H1 (cell line): ENCODE measurements at regions not wholly inside any gene's neighbourhood (a gene's known extent, or its start where the extent isn't known, plus 50 kb on each side); places are given as distances from the start of the nearest gene placed in this dataset.

Experiments
- CTCF ChIA-PET: fragments of 300-600 bp; sonication (Branson Sonifier 250); formaldehyde crosslinking; loops from one replicate; lab custom pipeline; 2021; ENCODE audit not compliant: partially characterized antibody; lab: Charles Lee
- POLR2A ChIA-PET: fragments of 300-600 bp; sonication (Branson Sonifier 250); formaldehyde crosslinking; loops from one replicate; lab custom pipeline; 2021; ENCODE audit warnings: inconsistent platforms; ENCODE audit not compliant: partially characterized antibody; lab: Charles Lee
- DNase-seq, 2 experiments: peaks; one replicate each; pipeline versions ENCODE4 v3.0.0 to v3.0.0-alpha.2; 2010 to 2022; ENCODE audit warnings: low spot score in 2 of 2, low read depth in 1 of 2, mixed read lengths in 1 of 2
- FAIRE-seq: peaks from 2 replicates; lab custom pipeline; 2011; peaks lifted over from hg19 to GRCh38; lab: Jason Lieb, UNC
- H2AFZ ChIP-seq: 2 replicates; pipeline ENCODE4 v1.8.1; 2012; ENCODE audit warnings: low read length, inconsistent platforms
- H2AK5ac ChIP-seq: 2 replicates; pipeline ENCODE4 v1.6.1; 2013; ENCODE audit warnings: low read depth, low read length
- H2BK120ac ChIP-seq: replicated peaks from 2 replicates; pipeline ENCODE3; 2013; ENCODE audit warnings: low read depth, low read length, inconsistent platforms
- H2BK12ac ChIP-seq: 2 replicates; pipeline ENCODE4 v1.6.1; 2013; ENCODE audit warnings: low read depth, low read length
- H2BK15ac ChIP-seq: 2 replicates; pipeline ENCODE4 v1.6.1; 2013; ENCODE audit warnings: low read length
- H2BK20ac ChIP-seq: 2 replicates; pipeline ENCODE4 v1.6.1; 2013; ENCODE audit warnings: low read length
- H2BK5ac ChIP-seq: 2 replicates; pipeline ENCODE4 v1.6.1; 2013; ENCODE audit warnings: low read depth, low read length
- H3K14ac ChIP-seq: 2 replicates; pipeline ENCODE4 v1.6.1; 2013; ENCODE audit warnings: inconsistent platforms; ENCODE audit not compliant: insufficient read length
- H3K18ac ChIP-seq: 2 replicates; pipeline ENCODE4 v1.6.1; 2013; ENCODE audit warnings: low read length; ENCODE audit errors: extremely low read depth
- H3K23ac ChIP-seq: 2 replicates; pipeline ENCODE4 v1.6.1; 2013; ENCODE audit warnings: inconsistent platforms; ENCODE audit not compliant: insufficient read length
- H3K23me2 ChIP-seq: 2 replicates; pipeline ENCODE4 v1.6.1; 2013; ENCODE audit warnings: low read depth, low read length
- H3K27ac ChIP-seq: 2 replicates; pipeline ENCODE4 v1.6.1; 2011; ENCODE audit warnings: low read depth, low read length, inconsistent platforms
- H3K27me3 ChIP-seq, 4 experiments: replicated peaks in 1 of 4; 1 replicate in 1 of 4; 2 replicates in 3 of 4; pipeline versions ENCODE4 v1.6.1 to v1.8.1; 2011 to 2013; ENCODE audit warnings: low read length in 3 of 4, mild to moderate bottlenecking in 3 of 4, inconsistent platforms in 2 of 4, mixed read lengths in 2 of 4, moderate library complexity in 1 of 4; ENCODE audit not compliant: control insufficient read depth in 3 of 4, insufficient read depth in 3 of 4; ENCODE audit errors: extremely low read depth in 1 of 4
- H3K36me3 ChIP-seq, 4 experiments: 2 replicates each; pipeline versions ENCODE4 v1.6.1 to v1.8.1; 2011 to 2013; ENCODE audit warnings: mild to moderate bottlenecking in 4 of 4, low read length in 3 of 4, moderate library complexity in 2 of 4, control low read depth in 1 of 4, inconsistent platforms in 1 of 4; ENCODE audit not compliant: insufficient read depth in 4 of 4, control insufficient read depth in 2 of 4
- H3K4ac ChIP-seq: replicated peaks from 2 replicates; pipeline ENCODE3; 2013; ENCODE audit warnings: low read length, low read depth, mixed read lengths, inconsistent platforms; ENCODE audit not compliant: insufficient read length
- H3K4me1 ChIP-seq, 4 experiments: replicated peaks in 1 of 4; 1 replicate in 1 of 4; 2 replicates in 3 of 4; pipeline versions ENCODE4 v1.6.1 to v1.8.1; 2011 to 2013; ENCODE audit warnings: low read length in 3 of 4, inconsistent platforms in 2 of 4, mixed read lengths in 1 of 4; ENCODE audit not compliant: insufficient read depth in 4 of 4, control insufficient read depth in 3 of 4
- H3K4me2 ChIP-seq, 2 experiments: 2 replicates each; pipeline versions ENCODE4 v1.6.1 to v1.8.1; 2011 to 2013; ENCODE audit warnings: low read depth in 2 of 2, low read length in 2 of 2, control low read depth in 1 of 2, inconsistent platforms in 1 of 2, mild to moderate bottlenecking in 1 of 2; ENCODE audit not compliant: insufficient read depth in 1 of 2
- H3K4me3 ChIP-seq, 4 experiments: fragments of 200-600, 300-600 bp in 1 of 4; sonication (generic), shearing (Covaris generic), sonication (Bioruptor Twin) in 1 of 4; 2 replicates each; pipeline versions ENCODE4 v1.5.1 to v1.8.1; 2011 to 2016; ENCODE audit warnings: low read length in 4 of 4, low read depth in 3 of 4, control low read depth in 2 of 4, inconsistent platforms in 2 of 4, mild to moderate bottlenecking in 2 of 4, mixed read lengths in 1 of 4, moderate library complexity in 1 of 4; ENCODE audit not compliant: insufficient read depth in 2 of 4; ENCODE audit errors: extremely low read depth in 1 of 4
- H3K56ac ChIP-seq: replicated peaks from 2 replicates; pipeline ENCODE3; 2013; ENCODE audit warnings: low read depth, mild to moderate bottlenecking, mixed read lengths, low read length, inconsistent platforms; ENCODE audit not compliant: insufficient read length
- H3K79me1 ChIP-seq: 2 replicates; pipeline ENCODE4 v1.6.1; 2013; ENCODE audit warnings: low read depth, low read length, control low read depth
- H3K79me2 ChIP-seq, 2 experiments: 2 replicates each; pipeline versions ENCODE4 v1.6.1 to v1.8.1; 2012 to 2013; ENCODE audit warnings: low read length in 2 of 2, mild to moderate bottlenecking in 2 of 2, inconsistent platforms in 1 of 2; ENCODE audit not compliant: insufficient read depth in 2 of 2, control insufficient read depth in 1 of 2
- H3K9ac ChIP-seq, 4 experiments: replicated peaks in 1 of 4; 1 replicate in 1 of 4; 2 replicates in 3 of 4; pipeline versions ENCODE4 v1.6.1 to v1.8.1; 2011 to 2013; ENCODE audit warnings: low read depth in 3 of 4, low read length in 3 of 4, control low read depth in 2 of 4, mild to moderate bottlenecking in 2 of 4, moderate library complexity in 2 of 4, inconsistent platforms in 1 of 4; ENCODE audit errors: extremely low read depth in 1 of 4
- H3K9me3 ChIP-seq, 2 experiments: 2 replicates each; pipeline versions ENCODE4 v1.6.1 to v1.8.1; 2012 to 2013; ENCODE audit warnings: mild to moderate bottlenecking in 2 of 2, moderate library complexity in 2 of 2, control low read depth in 1 of 2, inconsistent platforms in 1 of 2, low read depth in 1 of 2, low read length in 1 of 2, mixed read lengths in 1 of 2; ENCODE audit not compliant: insufficient read depth in 2 of 2
- H4K20me1 ChIP-seq, 2 experiments: replicated peaks in 1 of 2; 2 replicates each; pipeline versions ENCODE3 to v1.8.1; 2011 to 2013; ENCODE audit warnings: inconsistent platforms in 2 of 2, low read length in 2 of 2, mild to moderate bottlenecking in 1 of 2; ENCODE audit not compliant: insufficient read depth in 2 of 2, control insufficient read depth in 1 of 2
- H4K5ac ChIP-seq: 2 replicates; pipeline ENCODE4 v1.6.1; 2013; ENCODE audit warnings: low read length, low read depth, mixed read lengths, inconsistent platforms; ENCODE audit not compliant: insufficient read length
- H4K8ac ChIP-seq: 2 replicates; pipeline ENCODE4 v1.8.0; 2013; ENCODE audit warnings: mild to moderate bottlenecking, moderate library complexity, low read length, inconsistent platforms; ENCODE audit not compliant: insufficient read depth; ENCODE audit errors: extremely low read depth
- H4K91ac ChIP-seq: replicated peaks from 2 replicates; pipeline ENCODE3; 2013; ENCODE audit warnings: low read length, mixed read lengths, inconsistent platforms; ENCODE audit not compliant: insufficient read length
- CHD2 ChIP-seq: IDR thresholded peaks from 2 replicates; pipeline ENCODE4 v1.6.1; 2012; ENCODE audit warnings: low read length, improper control_type of control experiment
- CTBP2 ChIP-seq: IDR thresholded peaks from 2 replicates; pipeline ENCODE4 v1.7.0; 2011; ENCODE audit warnings: borderline replicate concordance, mild to moderate bottlenecking, moderate library complexity, mixed read lengths, low read length; ENCODE audit not compliant: insufficient read depth, insufficient read length
- EP300 ChIP-seq, 2 experiments: IDR thresholded peaks; 1 replicate in 1 of 2; 2 replicates in 1 of 2; pipeline ENCODE4 v1.6.1; 2011 to 2012; ENCODE audit warnings: low read depth in 2 of 2, low read length in 2 of 2, mild to moderate bottlenecking in 2 of 2, borderline replicate concordance in 1 of 2, inconsistent platforms in 1 of 2, moderate library complexity in 1 of 2
- JUND ChIP-seq: IDR thresholded peaks from 2 replicates; pipeline ENCODE4 v1.6.1; 2011; ENCODE audit warnings: mild to moderate bottlenecking, improper control_type of control experiment, low read length
- KDM4A ChIP-seq: IDR thresholded peaks from one replicate; pipeline ENCODE4 v1.7.1; 2012; ENCODE audit warnings: low read depth, mild to moderate bottlenecking, moderate library complexity, low read length, inconsistent platforms; ENCODE audit not compliant: severe bottlenecking
- POLR2AphosphoS5 ChIP-seq: IDR thresholded peaks from 2 replicates; pipeline ENCODE4 v1.6.1; 2011; ENCODE audit warnings: low read depth, low read length
- RNF2 ChIP-seq: fragments of 200-900, 300-1000 bp; sonication (generic); IDR thresholded peaks from 2 replicates; pipeline ENCODE4 v1.7.1; 2016; ENCODE audit warnings: borderline replicate concordance, low read depth, mild to moderate bottlenecking, antibody characterized with exemption, low read length; ENCODE audit not compliant: poor library complexity, severe bottlenecking; ENCODE audit errors: missing control alignments
- SAP30 ChIP-seq: fragments of 300-600 bp; sonication (generic); IDR thresholded peaks from 2 replicates; pipeline ENCODE4 v1.7.1; 2012; ENCODE audit warnings: low read length, moderate library complexity, mild to moderate bottlenecking, inconsistent platforms; ENCODE audit not compliant: insufficient read depth, insufficient replicate concordance
- SIX5 ChIP-seq: IDR thresholded peaks from 2 replicates; pipeline ENCODE4 v1.6.1; 2011; ENCODE audit warnings: mild to moderate bottlenecking, low read depth, low read length
- SP4 ChIP-seq: IDR thresholded peaks from 2 replicates; pipeline ENCODE4 v1.6.1; 2012; ENCODE audit warnings: low read length, inconsistent platforms
- WGBS, 2 experiments: shearing (Covaris generic) in 1 of 2; methylation state at CpG; one replicate each; pipeline versions ENCODE4 v1.1.6 to v1.1.7; 2013 to 2015; ENCODE audit warnings: low lambda C conversion rate in 2 of 2, mixed read lengths in 2 of 2, inconsistent platforms in 1 of 2, low coverage in 1 of 2, missing lambda C conversion rate in 1 of 2; ENCODE audit not compliant: insufficient replicate concordance in 2 of 2, insufficient coverage in 1 of 2, insufficient read length in 1 of 2; ENCODE audit errors: extremely low coverage in 1 of 2, missing lambda C conversion rate in 1 of 2; 5-methylcytosine and 5-hydroxymethylcytosine counted together
- TF ChIP-seq, protein P1 (sequence below), 3 experiments: IDR thresholded peaks; 1 replicate in 2 of 3; 2 replicates in 1 of 3; pipeline versions ENCODE4 v1.5.1 to v1.6.1; 2011; ENCODE audit warnings: low read length in 3 of 3, mild to moderate bottlenecking in 3 of 3, inconsistent platforms in 2 of 3, low read depth in 1 of 3, moderate library complexity in 1 of 3; ENCODE audit not compliant: insufficient read depth in 1 of 3; ENCODE audit errors: control extremely low read depth in 1 of 3

DNA sequence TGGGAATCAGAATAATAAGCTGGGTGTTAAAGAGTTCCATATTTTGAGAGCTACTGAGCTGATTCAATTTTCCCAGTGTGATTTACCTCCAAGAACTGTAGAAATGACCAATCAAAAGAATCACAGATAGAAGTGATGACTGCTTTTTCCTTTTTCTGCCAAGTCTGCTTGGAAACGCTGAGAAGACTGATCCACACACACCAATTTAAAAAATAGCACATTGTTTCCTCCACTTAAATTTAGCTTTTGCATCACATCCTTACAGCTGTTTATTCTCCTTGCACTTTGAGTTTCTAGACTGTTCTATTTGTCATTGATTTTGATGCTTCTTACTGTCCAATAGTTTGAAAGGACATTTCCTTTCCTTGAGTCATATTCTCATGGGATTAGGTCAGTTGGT lies 590.3 kb upstream of the CHAC2 start:
- H3K23me2 ChIP-seq = no peaks in the 10 kb centered on the region
- H3K56ac ChIP-seq = no peak overlapping the region
- H3K4me2 ChIP-seq = no peak overlapping the region
- H3K14ac ChIP-seq = no peak overlapping the region
- H3K9me3 ChIP-seq = no peaks in the 10 kb centered on the region
- no peak overlapping the region for H2BK20ac ChIP-seq
- ChIA-PET POLR2A (no interaction called here), CTCF (interaction anchor here (0.7 kb wide), 1 partner anchor 27 kb away, joined by 4 read pairs; no protein-coding TSS in a partner anchor)
- WGBS, 2 experiments = 91% methylated on average over 1 of the region's 1 CpG; no CpG with 5 or more reads in 1 of the 2 experiments
- H3K18ac ChIP-seq = no peak overlapping the region
- no peaks in the 10 kb centered on the region for H3K79me1 ChIP-seq
- no peak overlapping the region for H3K27ac ChIP-seq
- H2BK120ac ChIP-seq = no peak overlapping the region
- H3K4ac ChIP-seq = no peak overlapping the region
- H2AK5ac ChIP-seq = no peak overlapping the region
- H3K36me3 ChIP-seq = no peaks in the 10 kb centered on the region
- no peak overlapping the region for H3K23ac ChIP-seq
- H2BK5ac ChIP-seq = no peak overlapping the region
- H3K4me1 ChIP-seq = no peaks in the 10 kb centered on the region; a peak in 1 of 7 replicates
- FAIRE-seq = no peak
- H3K79me2 ChIP-seq = no peaks in the 10 kb centered on the region
- no peak overlapping the region for H4K5ac ChIP-seq
- no peaks in the 10 kb centered on the region for H3K27me3 ChIP-seq
- TF ChIP-seq JUND (no peak), RNF2 (no peak), SIX5 (no peak), SAP30 (no peak), EP300 (IDR thresholded peaks at IDR 0.05; ENCODE audit: borderline replicate concordance in 1 of 2, low read depth in 2 of 2, low read length in 2 of 2) (no peak), CHD2 (no peak), POLR2AphosphoS5 (no peak), SP4 (no peak), KDM4A (no peak), CTBP2 (no peak)
- TF ChIP-seq, protein P1, sequence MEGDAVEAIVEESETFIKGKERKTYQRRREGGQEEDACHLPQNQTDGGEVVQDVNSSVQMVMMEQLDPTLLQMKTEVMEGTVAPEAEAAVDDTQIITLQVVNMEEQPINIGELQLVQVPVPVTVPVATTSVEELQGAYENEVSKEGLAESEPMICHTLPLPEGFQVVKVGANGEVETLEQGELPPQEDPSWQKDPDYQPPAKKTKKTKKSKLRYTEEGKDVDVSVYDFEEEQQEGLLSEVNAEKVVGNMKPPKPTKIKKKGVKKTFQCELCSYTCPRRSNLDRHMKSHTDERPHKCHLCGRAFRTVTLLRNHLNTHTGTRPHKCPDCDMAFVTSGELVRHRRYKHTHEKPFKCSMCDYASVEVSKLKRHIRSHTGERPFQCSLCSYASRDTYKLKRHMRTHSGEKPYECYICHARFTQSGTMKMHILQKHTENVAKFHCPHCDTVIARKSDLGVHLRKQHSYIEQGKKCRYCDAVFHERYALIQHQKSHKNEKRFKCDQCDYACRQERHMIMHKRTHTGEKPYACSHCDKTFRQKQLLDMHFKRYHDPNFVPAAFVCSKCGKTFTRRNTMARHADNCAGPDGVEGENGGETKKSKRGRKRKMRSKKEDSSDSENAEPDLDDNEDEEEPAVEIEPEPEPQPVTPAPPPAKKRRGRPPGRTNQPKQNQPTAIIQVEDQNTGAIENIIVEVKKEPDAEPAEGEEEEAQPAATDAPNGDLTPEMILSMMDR (IDR thresholded peaks at IDR 0.05; ENCODE audit: control extremely low read depth in 1 of 3, insufficient read depth in 1 of 3, low read depth in 1 of 3, low read length in 3 of 3) = no peak
- no peak for DNase-seq
- no peak overlapping the region for H3K9ac ChIP-seq
- H4K20me1 ChIP-seq = no peaks in the 10 kb centered on the region
- H2BK12ac ChIP-seq = no peak overlapping the region
- H4K91ac ChIP-seq = no peak overlapping the region
- H2BK15ac ChIP-seq = no peak overlapping the region
- H4K8ac ChIP-seq = no peak overlapping the region
- H2AFZ ChIP-seq = no peak overlapping the region
- H3K4me3 ChIP-seq = no peak overlapping the region
